Suprapubic skin (tissue), 3 donors: ENCODE measurements at regions not wholly inside any gene's neighbourhood (a gene's known extent, or its start where the extent isn't known, plus 50 kb on each side); places are given as distances from the start of the nearest gene placed in this dataset.

Experiments
- EP300 ChIP-seq: sonication (generic); formaldehyde crosslinking; IDR thresholded peaks from one replicate; pipeline ENCODE4 v1.6.1; 2017; ENCODE audit warnings: antibody characterized with exemption
- TF ChIP-seq, protein P1 (sequence below), 2 donors: fragments of 200-600 bp in 1 of 2; fragments of 450-650 bp in 1 of 2; sonication (generic) in 1 of 2; IDR thresholded peaks; one replicate each; pipeline ENCODE4 v1.5.1; 2016 to 2019; ENCODE audit warnings: antibody characterized with exemption in 2 of 2, mild to moderate bottlenecking in 1 of 2, moderate library complexity in 1 of 2

DNA sequence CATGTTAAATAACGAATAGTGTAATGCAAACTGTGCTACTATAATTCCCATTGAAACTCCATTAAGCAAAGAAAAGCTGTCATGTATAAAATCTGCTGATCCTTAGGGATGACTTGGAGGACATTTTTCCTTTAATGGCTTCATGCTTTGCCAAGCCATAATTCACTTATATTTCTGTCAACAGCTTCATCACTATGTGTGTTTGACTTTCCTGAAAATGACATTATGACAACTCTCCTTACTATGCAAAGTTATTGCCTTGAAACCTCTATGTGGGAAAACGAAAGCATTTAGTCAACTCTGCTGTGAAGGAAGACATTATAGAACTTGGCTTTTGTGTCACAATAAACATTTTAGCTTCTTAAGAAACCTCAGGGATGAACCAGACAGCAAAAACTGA lies 210.5 kb downstream of the GRXCR1 start:
- TF ChIP-seq, protein P1, sequence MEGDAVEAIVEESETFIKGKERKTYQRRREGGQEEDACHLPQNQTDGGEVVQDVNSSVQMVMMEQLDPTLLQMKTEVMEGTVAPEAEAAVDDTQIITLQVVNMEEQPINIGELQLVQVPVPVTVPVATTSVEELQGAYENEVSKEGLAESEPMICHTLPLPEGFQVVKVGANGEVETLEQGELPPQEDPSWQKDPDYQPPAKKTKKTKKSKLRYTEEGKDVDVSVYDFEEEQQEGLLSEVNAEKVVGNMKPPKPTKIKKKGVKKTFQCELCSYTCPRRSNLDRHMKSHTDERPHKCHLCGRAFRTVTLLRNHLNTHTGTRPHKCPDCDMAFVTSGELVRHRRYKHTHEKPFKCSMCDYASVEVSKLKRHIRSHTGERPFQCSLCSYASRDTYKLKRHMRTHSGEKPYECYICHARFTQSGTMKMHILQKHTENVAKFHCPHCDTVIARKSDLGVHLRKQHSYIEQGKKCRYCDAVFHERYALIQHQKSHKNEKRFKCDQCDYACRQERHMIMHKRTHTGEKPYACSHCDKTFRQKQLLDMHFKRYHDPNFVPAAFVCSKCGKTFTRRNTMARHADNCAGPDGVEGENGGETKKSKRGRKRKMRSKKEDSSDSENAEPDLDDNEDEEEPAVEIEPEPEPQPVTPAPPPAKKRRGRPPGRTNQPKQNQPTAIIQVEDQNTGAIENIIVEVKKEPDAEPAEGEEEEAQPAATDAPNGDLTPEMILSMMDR (IDR thresholded peaks at IDR 0.05) = no peak
- no peak for TF ChIP-seq EP300
